K562 (cell line): ENCODE measurements at regions not wholly inside any gene's neighbourhood (a gene's known extent, or its start where the extent isn't known, plus 50 kb on each side); places are given as distances from the start of the nearest gene placed in this dataset.
"Not testable (repeated sequence)": the region's sequence is repeated elsewhere in the genome, so short reads cannot be mapped to it uniquely, and the experiment has no call there.

Experiments used
- CTCF ChIP-seq, 3 experiments: IDR thresholded peaks in 2 of 3; conservative IDR thresholded peaks in 1 of 3; 2 replicates each; pipeline ENCODE4 v1.5.1; 2011 to 2012; ENCODE audit warnings: low read length in 3 of 3, mild to moderate bottlenecking in 3 of 3, control low read depth in 2 of 3, improper control_type of control experiment in 1 of 3, inconsistent platforms in 1 of 3, low read depth in 1 of 3, mixed read lengths in 1 of 3, moderate library complexity in 1 of 3; ENCODE audit not compliant: insufficient read depth in 2 of 3
- HBP1 ChIP-seq: fragments of 450-650 bp; formaldehyde crosslinking; IDR thresholded peaks from 2 replicates; pipeline ENCODE4 v1.4.0; 2022; ENCODE audit warnings: missing genetic modification characterization
- KLF16 ChIP-seq: IDR thresholded peaks from 2 replicates; pipeline ENCODE4 v1.6.1; 2016; ENCODE audit warnings: antibody characterized with exemption
- POLR2A ChIP-seq: fragments of 450-650 bp; conservative IDR thresholded peaks from 2 replicates; pipeline ENCODE4 v1.6.1; 2016
- POLR2AphosphoS5 ChIP-seq: IDR thresholded peaks from 2 replicates; pipeline ENCODE4 v1.6.1; 2011; ENCODE audit warnings: mild to moderate bottlenecking, low read depth, low read length, moderate library complexity; ENCODE audit not compliant: control insufficient read depth, insufficient read depth
- THAP12 ChIP-seq: fragments of 250-450 bp; sonication (Bioruptor Pico); IDR thresholded peaks from 2 replicates; pipeline ENCODE4 v1.9.0; 2021; ENCODE audit warnings: mild to moderate bottlenecking, inconsistent platforms
- ZNF609 ChIP-seq: sonication (generic); formaldehyde crosslinking; IDR thresholded peaks from 2 replicates; pipeline ENCODE4 v1.8.1; 2023; ENCODE audit warnings: missing genetic modification reagents, mild to moderate bottlenecking, borderline replicate concordance

- TF ChIP-seq THAP12; CTCF (IDR thresholded peaks at IDR 0.05 in 2 of 3, conservative IDR thresholded peaks at IDR 0.05 in 1 of 3; ENCODE audit: insufficient read depth in 2 of 3, low read depth in 1 of 3, low read length in 3 of 3); HBP1 (CRISPR knock-in tag); ZNF609 (CRISPR knock-in tag); POLR2AphosphoS5; POLR2A; KLF16: not testable (repeated sequence)
These were observed 1313.2 kb upstream of the CDH18 start for GRCh38 chr5:21301205-21301604.
